ENCODE measurements at regions not wholly inside any gene's neighbourhood (a gene's known extent, or its start where the extent isn't known, plus 50 kb on each side); places are given as distances from the start of the nearest gene placed in this dataset.

- TF ChIP-seq CTCF (IDR thresholded peaks at IDR 0.05) (no peak), POLR2AphosphoS5 (IDR thresholded peaks at IDR 0.05; ENCODE audit: low read depth, low read length) (no peak)
- TF ChIP-seq, protein P1, sequence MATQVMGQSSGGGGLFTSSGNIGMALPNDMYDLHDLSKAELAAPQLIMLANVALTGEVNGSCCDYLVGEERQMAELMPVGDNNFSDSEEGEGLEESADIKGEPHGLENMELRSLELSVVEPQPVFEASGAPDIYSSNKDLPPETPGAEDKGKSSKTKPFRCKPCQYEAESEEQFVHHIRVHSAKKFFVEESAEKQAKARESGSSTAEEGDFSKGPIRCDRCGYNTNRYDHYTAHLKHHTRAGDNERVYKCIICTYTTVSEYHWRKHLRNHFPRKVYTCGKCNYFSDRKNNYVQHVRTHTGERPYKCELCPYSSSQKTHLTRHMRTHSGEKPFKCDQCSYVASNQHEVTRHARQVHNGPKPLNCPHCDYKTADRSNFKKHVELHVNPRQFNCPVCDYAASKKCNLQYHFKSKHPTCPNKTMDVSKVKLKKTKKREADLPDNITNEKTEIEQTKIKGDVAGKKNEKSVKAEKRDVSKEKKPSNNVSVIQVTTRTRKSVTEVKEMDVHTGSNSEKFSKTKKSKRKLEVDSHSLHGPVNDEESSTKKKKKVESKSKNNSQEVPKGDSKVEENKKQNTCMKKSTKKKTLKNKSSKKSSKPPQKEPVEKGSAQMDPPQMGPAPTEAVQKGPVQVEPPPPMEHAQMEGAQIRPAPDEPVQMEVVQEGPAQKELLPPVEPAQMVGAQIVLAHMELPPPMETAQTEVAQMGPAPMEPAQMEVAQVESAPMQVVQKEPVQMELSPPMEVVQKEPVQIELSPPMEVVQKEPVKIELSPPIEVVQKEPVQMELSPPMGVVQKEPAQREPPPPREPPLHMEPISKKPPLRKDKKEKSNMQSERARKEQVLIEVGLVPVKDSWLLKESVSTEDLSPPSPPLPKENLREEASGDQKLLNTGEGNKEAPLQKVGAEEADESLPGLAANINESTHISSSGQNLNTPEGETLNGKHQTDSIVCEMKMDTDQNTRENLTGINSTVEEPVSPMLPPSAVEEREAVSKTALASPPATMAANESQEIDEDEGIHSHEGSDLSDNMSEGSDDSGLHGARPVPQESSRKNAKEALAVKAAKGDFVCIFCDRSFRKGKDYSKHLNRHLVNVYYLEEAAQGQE (IDR thresholded peaks at IDR 0.05; ENCODE audit: insufficient read depth in 1 of 2, low read depth in 2 of 2, low read length in 1 of 2): no peak
Measured at GRCh38 chr6:168387911-168388310, 53.1 kb upstream of the SMOC2 start.
